Uterus (tissue), 3 donors: ENCODE measurements at regions not wholly inside any gene's neighbourhood (a gene's known extent, or its start where the extent isn't known, plus 50 kb on each side); places are given as distances from the start of the nearest gene placed in this dataset.

Source experiments
- DNase-seq, 2 donors: peaks; one replicate each; pipeline ENCODE4 v3.0.0-alpha.2; 2019 to 2020
- H3K27ac ChIP-seq, 2 donors: fragments of 200-600 bp; sonication (generic); 1 replicate in 1 of 2; 2 replicates in 1 of 2; pipeline ENCODE4 v1.5.1; 2016 to 2018
- H3K27me3 ChIP-seq, 2 donors: fragments of 200-600 bp; sonication (generic); one replicate each; pipeline ENCODE4 v1.5.1; 2018 to 2019; ENCODE audit warnings: control low read depth in 1 of 2
- H3K36me3 ChIP-seq, 2 donors: fragments of 200-600 bp; sonication (generic); one replicate each; pipeline ENCODE4 v1.5.1; 2019; ENCODE audit warnings: control low read depth in 1 of 2
- H3K4me1 ChIP-seq, 2 donors: fragments of 200-600 bp; sonication (generic); one replicate each; pipeline ENCODE4 v1.5.1; 2018 to 2019; ENCODE audit warnings: control low read depth in 1 of 2
- H3K4me3 ChIP-seq, 2 donors: fragments of 200-600 bp; sonication (generic); 1 replicate in 1 of 2; 2 replicates in 1 of 2; pipeline ENCODE4 v1.5.1; 2018 to 2019; ENCODE audit warnings: mild to moderate bottlenecking in 1 of 2
- H3K9me3 ChIP-seq, 2 donors: fragments of 200-600 bp; sonication (generic); one replicate each; pipeline ENCODE4 v1.5.1; 2019; ENCODE audit warnings: control low read depth in 1 of 2
- CTCF ChIP-seq, 4 experiments: fragments of 200-600 bp in 2 of 4; fragments of 450-650 bp in 2 of 4; sonication (generic) in 2 of 4; IDR thresholded peaks; one replicate each; pipeline ENCODE4 v1.5.1; 2016 to 2019; ENCODE audit warnings: antibody characterized with exemption in 4 of 4, mild to moderate bottlenecking in 2 of 4, moderate library complexity in 1 of 4
- POLR2A ChIP-seq, 2 donors: fragments of 450-650 bp; IDR thresholded peaks; one replicate each; pipeline ENCODE4 v1.6.1; 2016; ENCODE audit warnings: antibody characterized with exemption in 2 of 2, mild to moderate bottlenecking in 1 of 2, moderate library complexity in 1 of 2
- intact Hi-C: fragments of 100-400 bp; cut with DNase I; formaldehyde crosslinking; loops from one replicate; pipeline ENCODE4 v1.15.1; 2023; ENCODE audit warnings: low total_unique reads
- donor health status: DM: yes; HTN: yes; CAD: no.

GRCh38 chr1:98331718-98332311 lies 329.7 kb upstream of the SNX7 start:
- H3K27me3 ChIP-seq, result no peaks in the 10 kb centered on the region
- no peaks in the 10 kb centered on the region for H3K36me3 ChIP-seq
- H3K27ac ChIP-seq, result no peak overlapping the region
- no peaks in the 10 kb centered on the region for H3K9me3 ChIP-seq
- no peak for DNase-seq
- intact Hi-C loops, result no loop called here
- H3K4me1 ChIP-seq, result no peaks in the 10 kb centered on the region
- H3K4me3 ChIP-seq, result no peak overlapping the region
- TF ChIP-seq CTCF (IDR thresholded peaks at IDR 0.05) (no peak), POLR2A (IDR thresholded peaks at IDR 0.05) (no peak)

GRCh38 chr1:98331243-98331642 lies 330.3 kb upstream of the SNX7 start:
- no peaks in the 10 kb centered on the region for H3K36me3 ChIP-seq
- H3K4me1 ChIP-seq, result no peaks in the 10 kb centered on the region
- no peak overlapping the region for H3K4me3 ChIP-seq
- no peak for TF ChIP-seq POLR2A (IDR thresholded peaks at IDR 0.05)
- TF ChIP-seq CTCF (IDR thresholded peaks at IDR 0.05), result no peak
- no peaks in the 10 kb centered on the region for H3K27me3 ChIP-seq
- intact Hi-C loops, result no loop called here
- no peak for DNase-seq
- H3K9me3 ChIP-seq, result no peaks in the 10 kb centered on the region
- H3K27ac ChIP-seq, result no peak overlapping the region

- DNase-seq, result no peak
- no peak overlapping the region for H3K27ac ChIP-seq
- H3K9me3 ChIP-seq, result no peaks in the 10 kb centered on the region
- no peak overlapping the region for H3K4me3 ChIP-seq
- H3K4me1 ChIP-seq, result no peaks in the 10 kb centered on the region
- H3K36me3 ChIP-seq, result no peaks in the 10 kb centered on the region
- TF ChIP-seq POLR2A (IDR thresholded peaks at IDR 0.05) (no peak), CTCF (IDR thresholded peaks at IDR 0.05) (no peak)
- H3K27me3 ChIP-seq, result no peaks in the 10 kb centered on the region
- intact Hi-C loops, result no loop called here
Observed at GRCh38 chr1:98330224-98330623, 331.3 kb upstream of the SNX7 start.

GRCh38 chr1:98328855-98329254 lies 332.7 kb upstream of the SNX7 start:
- intact Hi-C loops, result no loop called here
- no peak overlapping the region for H3K4me3 ChIP-seq
- no peak for TF ChIP-seq CTCF (IDR thresholded peaks at IDR 0.05)
- TF ChIP-seq POLR2A (IDR thresholded peaks at IDR 0.05), result no peak
- no peak for DNase-seq
- H3K27me3 ChIP-seq, result no peaks in the 10 kb centered on the region
- H3K9me3 ChIP-seq, result no peaks in the 10 kb centered on the region
- no peaks in the 10 kb centered on the region for H3K4me1 ChIP-seq
- H3K27ac ChIP-seq, result no peak overlapping the region
- no peaks in the 10 kb centered on the region for H3K36me3 ChIP-seq

GRCh38 chr1:98327220-98327861 lies 334.2 kb upstream of the SNX7 start:
- intact Hi-C loops, result no loop called here

More at GRCh38 chr1:98327220-98327861, 334.2 kb upstream of the SNX7 start:
- Histone ChIP-seq H3K27me3 (no peaks in the 10 kb centered on the region), H3K9me3 (no peaks in the 10 kb centered on the region), H3K36me3 (no peaks in the 10 kb centered on the region), H3K4me3 (no peak overlapping the region), H3K4me1 (no peaks in the 10 kb centered on the region), H3K27ac (no peak overlapping the region)
- TF ChIP-seq CTCF (IDR thresholded peaks at IDR 0.05), result no peak
- no peak for TF ChIP-seq POLR2A (IDR thresholded peaks at IDR 0.05)
- no peak for DNase-seq
